H1 (cell line): ENCODE measurements at regions not wholly inside any gene's neighbourhood (a gene's known extent, or its start where the extent isn't known, plus 50 kb on each side); places are given as distances from the start of the nearest gene placed in this dataset.

Experiments
- CTCF ChIA-PET: fragments of 300-600 bp; sonication (Branson Sonifier 250); formaldehyde crosslinking; loops from one replicate; lab custom pipeline; 2021; ENCODE audit not compliant: partially characterized antibody; lab: Charles Lee
- POLR2A ChIA-PET: fragments of 300-600 bp; sonication (Branson Sonifier 250); formaldehyde crosslinking; loops from one replicate; lab custom pipeline; 2021; ENCODE audit warnings: inconsistent platforms; ENCODE audit not compliant: partially characterized antibody; lab: Charles Lee
- DNase-seq, 2 experiments: peaks; one replicate each; pipeline versions ENCODE4 v3.0.0 to v3.0.0-alpha.2; 2010 to 2022; ENCODE audit warnings: low spot score in 2 of 2, low read depth in 1 of 2, mixed read lengths in 1 of 2
- FAIRE-seq: peaks from 2 replicates; lab custom pipeline; 2011; peaks lifted over from hg19 to GRCh38; lab: Jason Lieb, UNC
- H2AFZ ChIP-seq: 2 replicates; pipeline ENCODE4 v1.8.1; 2012; ENCODE audit warnings: low read length, inconsistent platforms
- H2AK5ac ChIP-seq: 2 replicates; pipeline ENCODE4 v1.6.1; 2013; ENCODE audit warnings: low read depth, low read length
- H2BK120ac ChIP-seq: replicated peaks from 2 replicates; pipeline ENCODE3; 2013; ENCODE audit warnings: low read depth, low read length, inconsistent platforms
- H2BK12ac ChIP-seq: 2 replicates; pipeline ENCODE4 v1.6.1; 2013; ENCODE audit warnings: low read depth, low read length
- H2BK15ac ChIP-seq: 2 replicates; pipeline ENCODE4 v1.6.1; 2013; ENCODE audit warnings: low read length
- H2BK20ac ChIP-seq: 2 replicates; pipeline ENCODE4 v1.6.1; 2013; ENCODE audit warnings: low read length
- H2BK5ac ChIP-seq: 2 replicates; pipeline ENCODE4 v1.6.1; 2013; ENCODE audit warnings: low read depth, low read length
- H3K14ac ChIP-seq: 2 replicates; pipeline ENCODE4 v1.6.1; 2013; ENCODE audit warnings: inconsistent platforms; ENCODE audit not compliant: insufficient read length
- H3K18ac ChIP-seq: 2 replicates; pipeline ENCODE4 v1.6.1; 2013; ENCODE audit warnings: low read length; ENCODE audit errors: extremely low read depth
- H3K23ac ChIP-seq: 2 replicates; pipeline ENCODE4 v1.6.1; 2013; ENCODE audit warnings: inconsistent platforms; ENCODE audit not compliant: insufficient read length
- H3K23me2 ChIP-seq: 2 replicates; pipeline ENCODE4 v1.6.1; 2013; ENCODE audit warnings: low read depth, low read length
- H3K27ac ChIP-seq: 2 replicates; pipeline ENCODE4 v1.6.1; 2011; ENCODE audit warnings: low read depth, low read length, inconsistent platforms
- H3K27me3 ChIP-seq, 4 experiments: replicated peaks in 1 of 4; 1 replicate in 1 of 4; 2 replicates in 3 of 4; pipeline versions ENCODE4 v1.6.1 to v1.8.1; 2011 to 2013; ENCODE audit warnings: low read length in 3 of 4, mild to moderate bottlenecking in 3 of 4, inconsistent platforms in 2 of 4, mixed read lengths in 2 of 4, moderate library complexity in 1 of 4; ENCODE audit not compliant: control insufficient read depth in 3 of 4, insufficient read depth in 3 of 4; ENCODE audit errors: extremely low read depth in 1 of 4
- H3K36me3 ChIP-seq, 4 experiments: 2 replicates each; pipeline versions ENCODE4 v1.6.1 to v1.8.1; 2011 to 2013; ENCODE audit warnings: mild to moderate bottlenecking in 4 of 4, low read length in 3 of 4, moderate library complexity in 2 of 4, control low read depth in 1 of 4, inconsistent platforms in 1 of 4; ENCODE audit not compliant: insufficient read depth in 4 of 4, control insufficient read depth in 2 of 4
- H3K4ac ChIP-seq: replicated peaks from 2 replicates; pipeline ENCODE3; 2013; ENCODE audit warnings: low read length, low read depth, mixed read lengths, inconsistent platforms; ENCODE audit not compliant: insufficient read length
- H3K4me1 ChIP-seq, 4 experiments: replicated peaks in 1 of 4; 1 replicate in 1 of 4; 2 replicates in 3 of 4; pipeline versions ENCODE4 v1.6.1 to v1.8.1; 2011 to 2013; ENCODE audit warnings: low read length in 3 of 4, inconsistent platforms in 2 of 4, mixed read lengths in 1 of 4; ENCODE audit not compliant: insufficient read depth in 4 of 4, control insufficient read depth in 3 of 4
- H3K4me2 ChIP-seq, 2 experiments: 2 replicates each; pipeline versions ENCODE4 v1.6.1 to v1.8.1; 2011 to 2013; ENCODE audit warnings: low read depth in 2 of 2, low read length in 2 of 2, control low read depth in 1 of 2, inconsistent platforms in 1 of 2, mild to moderate bottlenecking in 1 of 2; ENCODE audit not compliant: insufficient read depth in 1 of 2
- H3K4me3 ChIP-seq, 4 experiments: fragments of 200-600, 300-600 bp in 1 of 4; sonication (generic), shearing (Covaris generic), sonication (Bioruptor Twin) in 1 of 4; 2 replicates each; pipeline versions ENCODE4 v1.5.1 to v1.8.1; 2011 to 2016; ENCODE audit warnings: low read length in 4 of 4, low read depth in 3 of 4, control low read depth in 2 of 4, inconsistent platforms in 2 of 4, mild to moderate bottlenecking in 2 of 4, mixed read lengths in 1 of 4, moderate library complexity in 1 of 4; ENCODE audit not compliant: insufficient read depth in 2 of 4; ENCODE audit errors: extremely low read depth in 1 of 4
- H3K56ac ChIP-seq: replicated peaks from 2 replicates; pipeline ENCODE3; 2013; ENCODE audit warnings: low read depth, mild to moderate bottlenecking, mixed read lengths, low read length, inconsistent platforms; ENCODE audit not compliant: insufficient read length
- H3K79me1 ChIP-seq: 2 replicates; pipeline ENCODE4 v1.6.1; 2013; ENCODE audit warnings: low read depth, low read length, control low read depth
- H3K79me2 ChIP-seq, 2 experiments: 2 replicates each; pipeline versions ENCODE4 v1.6.1 to v1.8.1; 2012 to 2013; ENCODE audit warnings: low read length in 2 of 2, mild to moderate bottlenecking in 2 of 2, inconsistent platforms in 1 of 2; ENCODE audit not compliant: insufficient read depth in 2 of 2, control insufficient read depth in 1 of 2
- H3K9ac ChIP-seq, 4 experiments: replicated peaks in 1 of 4; 1 replicate in 1 of 4; 2 replicates in 3 of 4; pipeline versions ENCODE4 v1.6.1 to v1.8.1; 2011 to 2013; ENCODE audit warnings: low read depth in 3 of 4, low read length in 3 of 4, control low read depth in 2 of 4, mild to moderate bottlenecking in 2 of 4, moderate library complexity in 2 of 4, inconsistent platforms in 1 of 4; ENCODE audit errors: extremely low read depth in 1 of 4
- H3K9me3 ChIP-seq, 2 experiments: 2 replicates each; pipeline versions ENCODE4 v1.6.1 to v1.8.1; 2012 to 2013; ENCODE audit warnings: mild to moderate bottlenecking in 2 of 2, moderate library complexity in 2 of 2, control low read depth in 1 of 2, inconsistent platforms in 1 of 2, low read depth in 1 of 2, low read length in 1 of 2, mixed read lengths in 1 of 2; ENCODE audit not compliant: insufficient read depth in 2 of 2
- H4K20me1 ChIP-seq, 2 experiments: replicated peaks in 1 of 2; 2 replicates each; pipeline versions ENCODE3 to v1.8.1; 2011 to 2013; ENCODE audit warnings: inconsistent platforms in 2 of 2, low read length in 2 of 2, mild to moderate bottlenecking in 1 of 2; ENCODE audit not compliant: insufficient read depth in 2 of 2, control insufficient read depth in 1 of 2
- H4K5ac ChIP-seq: 2 replicates; pipeline ENCODE4 v1.6.1; 2013; ENCODE audit warnings: low read length, low read depth, mixed read lengths, inconsistent platforms; ENCODE audit not compliant: insufficient read length
- H4K8ac ChIP-seq: 2 replicates; pipeline ENCODE4 v1.8.0; 2013; ENCODE audit warnings: mild to moderate bottlenecking, moderate library complexity, low read length, inconsistent platforms; ENCODE audit not compliant: insufficient read depth; ENCODE audit errors: extremely low read depth
- H4K91ac ChIP-seq: replicated peaks from 2 replicates; pipeline ENCODE3; 2013; ENCODE audit warnings: low read length, mixed read lengths, inconsistent platforms; ENCODE audit not compliant: insufficient read length
- CEBPB ChIP-seq: IDR thresholded peaks from 2 replicates; pipeline ENCODE4 v1.6.1; 2012; ENCODE audit warnings: low read depth, low read length
- CTBP2 ChIP-seq: IDR thresholded peaks from 2 replicates; pipeline ENCODE4 v1.7.0; 2011; ENCODE audit warnings: borderline replicate concordance, mild to moderate bottlenecking, moderate library complexity, mixed read lengths, low read length; ENCODE audit not compliant: insufficient read depth, insufficient read length
- EP300 ChIP-seq, 2 experiments: IDR thresholded peaks; 1 replicate in 1 of 2; 2 replicates in 1 of 2; pipeline ENCODE4 v1.6.1; 2011 to 2012; ENCODE audit warnings: low read depth in 2 of 2, low read length in 2 of 2, mild to moderate bottlenecking in 2 of 2, borderline replicate concordance in 1 of 2, inconsistent platforms in 1 of 2, moderate library complexity in 1 of 2
- TBP ChIP-seq: IDR thresholded peaks from 2 replicates; pipeline ENCODE4 v1.6.1; 2011; ENCODE audit warnings: low read depth, low read length, improper control_type of control experiment
- WGBS, 2 experiments: shearing (Covaris generic) in 1 of 2; methylation state at CpG; one replicate each; pipeline versions ENCODE4 v1.1.6 to v1.1.7; 2013 to 2015; ENCODE audit warnings: low lambda C conversion rate in 2 of 2, mixed read lengths in 2 of 2, inconsistent platforms in 1 of 2, low coverage in 1 of 2, missing lambda C conversion rate in 1 of 2; ENCODE audit not compliant: insufficient replicate concordance in 2 of 2, insufficient coverage in 1 of 2, insufficient read length in 1 of 2; ENCODE audit errors: extremely low coverage in 1 of 2, missing lambda C conversion rate in 1 of 2; 5-methylcytosine and 5-hydroxymethylcytosine counted together

DNA sequence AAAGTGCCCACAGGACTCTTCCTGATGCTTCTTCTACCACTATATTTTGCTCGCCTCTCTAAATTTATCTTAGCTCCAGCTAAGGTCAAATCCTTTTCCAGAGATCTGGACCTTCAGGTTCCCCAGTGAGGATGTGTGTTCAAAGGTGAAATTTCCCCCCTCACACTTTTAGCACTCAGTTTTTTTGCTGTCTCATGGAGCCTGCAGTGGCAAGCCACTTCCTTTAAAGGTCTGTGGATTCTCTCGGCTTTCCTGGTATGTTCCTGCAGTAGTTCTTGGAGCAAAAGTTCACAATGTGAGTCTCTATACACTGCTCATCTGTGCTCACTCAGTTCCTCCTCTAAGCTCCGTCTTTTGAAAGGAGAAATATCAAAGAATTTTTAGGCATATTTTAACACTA, 181.4 kb downstream of the LURAP1L start:
- Histone ChIP-seq H3K56ac (no peak overlapping the region), H4K5ac (no peak overlapping the region), H4K91ac (no peak overlapping the region), H3K36me3 (peaks cover 0 to 5% (median 0%) of the 10 kb centered on the region in 4 experiments; a peak in 1 of 8 replicates), H3K23me2 (0 out of 2 replicates have a peak, but pooled peaks cover 3% of the 10 kb centered on the region), H2BK15ac (no peak overlapping the region), H3K27ac (no peak overlapping the region), H4K8ac (no peak overlapping the region), H3K27me3 (no peaks in the 10 kb centered on the region), H4K20me1 (no peaks in the 10 kb centered on the region), H3K79me1 (no peaks in the 10 kb centered on the region), H3K79me2 (no peaks in the 10 kb centered on the region), H2BK120ac (no peak overlapping the region), H3K23ac (no peak overlapping the region), H3K4me2 (no peak overlapping the region), H2AFZ (no peak overlapping the region), H2AK5ac (no peak overlapping the region), H2BK5ac (no peak overlapping the region; the same call in 1 of the 2 replicates), H3K4me3 (no peak overlapping the region), H3K18ac (no peak overlapping the region; the same call in 1 of the 2 replicates), H2BK12ac (no peak overlapping the region), H3K4ac (no peak overlapping the region), H3K9me3 (peaks cover 4% of the 10 kb centered on the region in 2 experiments; a peak in 2 of 4 replicates), H2BK20ac (peak overlapping the region; percentile 15; the same call in 1 of the 2 replicates), H3K14ac (no peak overlapping the region), H3K9ac (no peak overlapping the region), H3K4me1 (no peaks in the 10 kb centered on the region; a peak in 1 of 7 replicates)
- 61% methylated on average over 3 of the region's 3 CpGs; no CpG with 5 or more reads in 1 of the 2 experiments for WGBS, 2 experiments
- TF ChIP-seq EP300 (IDR thresholded peaks at IDR 0.05; ENCODE audit: borderline replicate concordance in 1 of 2, low read depth in 2 of 2, low read length in 2 of 2), result no peak
- no peak for TF ChIP-seq CEBPB
- TF ChIP-seq TBP, result no peak
- no peak for TF ChIP-seq CTBP2
- ChIA-PET POLR2A (no interaction called here), CTCF (interaction anchor here (1.2 to 1.3 kb wide), 2 partner anchors 76 to 178 kb away, joined by 3 read pairs; no protein-coding TSS in a partner anchor)
- FAIRE-seq (no peak), DNase-seq (no peak)
